OCI-LY3 (cell line): ENCODE measurements at regions not wholly inside any gene's neighbourhood (a gene's known extent, or its start where the extent isn't known, plus 50 kb on each side); places are given as distances from the start of the nearest gene placed in this dataset.

Experiments
- H2AFZ ChIP-seq: fragments of 200-600, 300-600 bp; shearing (Covaris generic); 2 replicates; pipeline ENCODE4 v1.6.0; 2014; ENCODE audit warnings: antibody characterized with exemption, low read depth, low read length
- H3K27ac ChIP-seq: fragments of 200-600, 300-600 bp; sonication (generic); 2 replicates; pipeline ENCODE4 v1.5.1; 2014; ENCODE audit warnings: mild to moderate bottlenecking, low read length, moderate library complexity, mixed read lengths
- H3K27me3 ChIP-seq: fragments of 200-600, 300-600 bp; sonication (generic); 2 replicates; pipeline ENCODE4 v1.6.1; 2014; ENCODE audit warnings: low read depth, low read length, mixed read lengths
- H3K36me3 ChIP-seq: fragments of 200-600, 300-600 bp; sonication (generic); replicated peaks from 2 replicates; pipeline ENCODE3; 2014; ENCODE audit warnings: low read depth, low read length, mixed read lengths
- H3K4me1 ChIP-seq: fragments of 300-600, 200-600 bp; sonication (generic); 2 replicates; pipeline ENCODE4 v1.6.1; 2014; ENCODE audit warnings: low read length, mixed read lengths
- H3K4me2 ChIP-seq: fragments of 200-600, 300-600 bp; sonication (generic); 2 replicates; pipeline ENCODE4 v1.6.1; 2014; ENCODE audit warnings: low read length, mixed read lengths
- H3K4me3 ChIP-seq: fragments of 300-600, 200-600 bp; sonication (generic); 2 replicates; pipeline ENCODE4 v1.5.1; 2014; ENCODE audit warnings: antibody characterized with exemption, mild to moderate bottlenecking, low read length, moderate library complexity
- H3K79me2 ChIP-seq: fragments of 300-600, 200-600 bp; shearing (Covaris generic); 2 replicates; pipeline ENCODE4 v1.6.1; 2014; ENCODE audit warnings: mild to moderate bottlenecking, low read length, mixed read lengths
- H3K9ac ChIP-seq: fragments of 300-600, 200-600 bp; shearing (Covaris generic); 2 replicates; pipeline ENCODE4 v1.6.0; 2014; ENCODE audit warnings: mild to moderate bottlenecking, low read length, moderate library complexity
- H3K9me3 ChIP-seq: fragments of 200-600, 300-600 bp; shearing (Covaris generic); 2 replicates; pipeline ENCODE4 v1.6.1; 2014; ENCODE audit warnings: low read length, mixed read lengths; ENCODE audit not compliant: insufficient read depth
- H4K20me1 ChIP-seq: fragments of 200-600, 300-600 bp; sonication (generic); 2 replicates; pipeline ENCODE4 v1.6.1; 2016; ENCODE audit warnings: low read length, mixed read lengths; ENCODE audit not compliant: insufficient read depth
- EZH2phosphoT487 ChIP-seq: fragments of 200-600 bp; shearing (Covaris generic); IDR thresholded peaks from 2 replicates; pipeline ENCODE4 v1.6.1; 2018; ENCODE audit warnings: antibody characterized with exemption, mixed run types, low read depth
- TF ChIP-seq, protein P1 (sequence below): fragments of 200-600, 300-600 bp; sonication (generic); IDR thresholded peaks from 2 replicates; pipeline ENCODE4 v1.5.1; 2014; ENCODE audit warnings: antibody characterized with exemption, low read length, low read depth

DNA sequence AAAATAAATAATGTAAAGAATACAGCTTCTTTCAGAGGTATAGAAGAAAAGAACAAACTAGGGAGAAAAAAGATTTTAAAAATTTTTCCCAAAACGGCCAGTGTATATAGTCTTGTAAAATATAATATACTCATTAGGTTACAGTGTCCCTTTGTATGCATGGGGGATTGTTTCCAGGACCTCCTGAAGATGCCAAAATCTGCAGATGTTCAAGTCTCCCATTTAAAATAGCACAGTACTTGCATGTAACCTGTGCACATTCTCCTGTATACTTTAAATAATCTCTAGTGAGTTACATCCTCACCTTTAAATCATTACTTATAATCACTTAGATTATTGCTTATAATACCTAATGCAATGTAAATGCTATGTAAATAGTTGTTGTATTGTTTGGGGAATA is 80.6 kb upstream of the LRRTM4 start:
- H2AFZ ChIP-seq: no peak overlapping the region
- no peaks in the 10 kb centered on the region for H3K79me2 ChIP-seq
- H3K4me3 ChIP-seq: no peak overlapping the region
- TF ChIP-seq, protein P1, sequence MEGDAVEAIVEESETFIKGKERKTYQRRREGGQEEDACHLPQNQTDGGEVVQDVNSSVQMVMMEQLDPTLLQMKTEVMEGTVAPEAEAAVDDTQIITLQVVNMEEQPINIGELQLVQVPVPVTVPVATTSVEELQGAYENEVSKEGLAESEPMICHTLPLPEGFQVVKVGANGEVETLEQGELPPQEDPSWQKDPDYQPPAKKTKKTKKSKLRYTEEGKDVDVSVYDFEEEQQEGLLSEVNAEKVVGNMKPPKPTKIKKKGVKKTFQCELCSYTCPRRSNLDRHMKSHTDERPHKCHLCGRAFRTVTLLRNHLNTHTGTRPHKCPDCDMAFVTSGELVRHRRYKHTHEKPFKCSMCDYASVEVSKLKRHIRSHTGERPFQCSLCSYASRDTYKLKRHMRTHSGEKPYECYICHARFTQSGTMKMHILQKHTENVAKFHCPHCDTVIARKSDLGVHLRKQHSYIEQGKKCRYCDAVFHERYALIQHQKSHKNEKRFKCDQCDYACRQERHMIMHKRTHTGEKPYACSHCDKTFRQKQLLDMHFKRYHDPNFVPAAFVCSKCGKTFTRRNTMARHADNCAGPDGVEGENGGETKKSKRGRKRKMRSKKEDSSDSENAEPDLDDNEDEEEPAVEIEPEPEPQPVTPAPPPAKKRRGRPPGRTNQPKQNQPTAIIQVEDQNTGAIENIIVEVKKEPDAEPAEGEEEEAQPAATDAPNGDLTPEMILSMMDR: no peak
- no peak for TF ChIP-seq EZH2phosphoT487
- H3K27me3 ChIP-seq: no peaks in the 10 kb centered on the region
- H3K9ac ChIP-seq: no peak overlapping the region
- no peaks in the 10 kb centered on the region for H3K4me1 ChIP-seq
- H4K20me1 ChIP-seq: no peaks in the 10 kb centered on the region
- H3K36me3 ChIP-seq: no peaks in the 10 kb centered on the region
- no peaks in the 10 kb centered on the region for H3K9me3 ChIP-seq
- H3K4me2 ChIP-seq: no peak overlapping the region
- no peak overlapping the region for H3K27ac ChIP-seq

DNA sequence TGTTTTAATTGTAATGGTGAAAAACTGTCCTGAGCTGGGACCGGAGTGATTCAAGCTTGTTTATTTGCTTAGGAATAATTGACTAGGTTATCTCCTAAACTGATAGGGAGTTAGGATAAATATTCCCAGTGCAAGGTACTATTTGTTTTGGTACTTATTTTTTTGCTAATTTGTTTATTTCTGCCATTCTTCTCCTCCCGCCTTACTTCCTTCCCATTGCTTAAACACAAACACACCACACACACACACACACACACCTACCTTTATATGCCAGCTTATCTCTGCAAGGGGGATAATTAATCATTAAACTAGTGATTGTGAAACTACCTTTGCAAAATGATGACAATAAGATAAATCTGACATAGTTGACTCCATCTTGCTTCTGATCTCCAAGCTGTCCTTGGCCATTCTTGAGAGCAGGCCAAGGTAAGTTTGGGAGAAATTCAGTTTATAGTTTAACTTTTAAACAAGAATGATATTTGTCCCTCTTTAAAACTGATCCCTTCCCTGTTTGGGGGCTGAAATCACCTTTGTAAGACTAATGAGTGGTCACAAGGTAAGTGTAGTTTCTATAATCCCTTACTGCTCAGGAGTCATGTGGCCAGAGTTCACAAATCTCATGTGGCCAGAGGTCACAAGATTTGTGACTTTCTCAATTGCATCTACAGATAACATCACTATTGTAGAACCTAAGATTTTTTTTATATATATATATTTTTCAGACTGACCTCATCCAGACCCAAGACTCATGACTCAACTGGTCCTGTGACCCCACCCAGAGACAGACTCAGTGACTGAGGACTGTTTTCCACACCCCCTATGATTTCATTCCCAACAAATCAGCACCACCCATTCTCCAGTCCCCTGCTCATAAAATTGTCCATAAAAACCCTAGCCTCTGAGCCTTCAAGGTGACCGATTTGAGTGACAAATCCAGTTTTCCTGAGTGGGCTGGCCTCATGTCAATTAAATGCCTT is 83.1 kb upstream of the LRRTM4 start:
- TF ChIP-seq, protein P1: no peak
- no peak for TF ChIP-seq EZH2phosphoT487
- Histone ChIP-seq H3K27ac (no peak overlapping the region), H4K20me1 (no peaks in the 10 kb centered on the region), H3K27me3 (no peaks in the 10 kb centered on the region), H3K36me3 (no peaks in the 10 kb centered on the region), H3K9me3 (no peaks in the 10 kb centered on the region), H3K79me2 (no peaks in the 10 kb centered on the region), H3K4me1 (no peaks in the 10 kb centered on the region), H3K4me3 (no peak overlapping the region), H3K9ac (no peak overlapping the region), H3K4me2 (no peak overlapping the region), H2AFZ (no peak overlapping the region)

DNA sequence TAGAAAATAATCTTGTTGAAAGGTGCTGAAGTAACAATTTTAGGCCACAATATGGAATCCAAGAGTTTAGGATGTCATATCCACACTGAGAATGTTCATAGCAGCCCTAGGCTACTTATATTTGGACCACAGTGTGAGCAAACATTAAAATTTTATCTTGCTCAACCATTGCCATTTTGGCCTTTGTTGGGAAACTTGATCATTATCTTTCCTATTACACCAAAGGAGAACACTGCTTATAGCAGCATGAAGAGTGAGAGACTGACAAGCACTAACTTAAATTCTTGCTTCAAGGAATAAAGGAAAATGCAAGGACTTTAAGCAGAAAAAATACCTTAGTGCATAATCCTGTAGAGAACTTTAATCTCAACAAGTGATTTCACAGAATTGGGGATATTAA is 86.3 kb upstream of the LRRTM4 start:
- TF ChIP-seq, protein P1: no peak
- TF ChIP-seq EZH2phosphoT487: no peak
- no peak overlapping the region for H3K4me2 ChIP-seq
- H3K27me3 ChIP-seq: no peaks in the 10 kb centered on the region
- no peak overlapping the region for H3K9ac ChIP-seq
- no peaks in the 10 kb centered on the region for H3K79me2 ChIP-seq
- H3K4me1 ChIP-seq: no peaks in the 10 kb centered on the region
- H3K27ac ChIP-seq: no peak overlapping the region
- H3K9me3 ChIP-seq: no peaks in the 10 kb centered on the region
- H3K4me3 ChIP-seq: no peak overlapping the region
- H2AFZ ChIP-seq: no peak overlapping the region
- no peaks in the 10 kb centered on the region for H3K36me3 ChIP-seq
- no peaks in the 10 kb centered on the region for H4K20me1 ChIP-seq

DNA sequence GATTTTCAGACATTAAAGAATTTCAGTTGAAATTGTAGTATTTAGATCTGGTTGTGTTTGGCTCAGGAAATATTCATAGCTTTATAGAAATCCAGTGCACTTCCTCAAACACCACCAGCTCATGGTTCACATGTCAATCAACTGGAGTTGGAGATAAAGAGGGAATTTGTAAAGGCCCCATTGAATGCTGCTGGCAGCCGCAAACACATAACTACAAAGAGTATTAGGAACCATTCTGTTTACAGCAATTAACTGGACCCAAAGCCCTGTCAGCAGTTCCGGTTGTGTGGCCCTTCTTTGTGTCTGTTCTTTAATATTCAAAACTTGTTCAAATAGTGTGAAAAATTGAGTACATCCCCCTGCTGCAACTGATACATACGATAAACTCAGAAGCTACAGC is 107.4 kb upstream of the LRRTM4 start:
- H3K27me3 ChIP-seq: no peaks in the 10 kb centered on the region
- H3K4me2 ChIP-seq: no peak overlapping the region
- no peak overlapping the region for H2AFZ ChIP-seq
- no peak overlapping the region for H3K27ac ChIP-seq
- no peaks in the 10 kb centered on the region for H4K20me1 ChIP-seq
- H3K79me2 ChIP-seq: no peaks in the 10 kb centered on the region
- H3K36me3 ChIP-seq: no peaks in the 10 kb centered on the region
- H3K9me3 ChIP-seq: no peaks in the 10 kb centered on the region
- no peak for TF ChIP-seq EZH2phosphoT487
- no peak overlapping the region for H3K9ac ChIP-seq
- no peaks in the 10 kb centered on the region for H3K4me1 ChIP-seq
- no peak overlapping the region for H3K4me3 ChIP-seq
